Astrocyte of the hippocampus (primary cell): ENCODE measurements at regions not wholly inside any gene's neighbourhood (a gene's known extent, or its start where the extent isn't known, plus 50 kb on each side); places are given as distances from the start of the nearest gene placed in this dataset.

Source experiments
- DNase-seq: peaks from one replicate; pipeline ENCODE4 v3.0.0; 2011; ENCODE audit warnings: low read depth, low spot score

DNA sequence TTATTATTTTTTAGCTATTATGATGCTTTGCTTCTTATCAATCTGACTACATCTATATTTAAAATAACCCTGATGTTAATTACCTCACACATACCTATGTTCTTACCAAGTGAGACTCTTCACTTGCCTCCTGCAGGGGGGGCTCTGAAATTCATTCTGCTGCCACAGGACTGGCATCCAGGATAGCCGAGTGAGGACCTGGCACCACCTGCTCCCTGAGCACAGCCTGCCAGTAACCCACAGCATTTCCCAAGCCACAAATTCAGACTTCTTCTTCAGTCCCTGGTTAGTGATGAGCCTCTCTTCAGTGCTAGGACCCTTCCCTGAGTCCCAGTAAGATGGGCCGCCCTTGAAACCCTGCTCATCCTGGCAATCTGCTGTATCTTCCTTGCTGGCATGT, 296.5 kb upstream of the PLXNA2 start:
- DNase-seq: no peak

DNA sequence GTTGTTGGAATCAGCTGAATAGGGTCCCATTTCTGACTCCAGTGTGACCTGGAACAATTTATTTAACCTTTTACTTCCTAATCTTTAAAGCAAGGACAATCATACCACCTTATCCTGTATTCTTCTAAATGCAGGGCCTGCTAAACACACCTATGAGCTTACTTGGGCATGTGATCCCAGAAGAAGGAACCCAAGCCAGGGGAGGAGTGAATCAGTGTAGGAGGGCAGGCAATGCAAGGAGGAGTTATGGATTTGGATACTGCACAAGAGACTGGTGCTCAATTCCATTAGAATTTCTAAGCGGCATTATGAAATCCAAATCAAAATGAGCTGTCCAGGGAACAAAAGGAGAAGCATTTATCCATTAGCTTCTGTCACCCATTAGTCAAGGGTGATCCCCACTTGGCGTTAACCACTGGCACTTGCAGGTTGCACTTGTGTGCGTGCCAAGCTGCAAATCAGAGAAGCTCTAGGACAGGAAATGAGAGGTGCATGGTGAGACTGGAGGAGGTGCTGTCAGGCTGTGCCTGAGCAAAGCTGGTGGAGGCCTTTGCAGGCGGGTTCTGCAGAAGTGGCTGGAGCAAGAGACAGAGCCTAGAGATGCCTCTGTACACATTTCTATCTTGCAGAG, 297.2 kb upstream of the PLXNA2 start:
- no peak for DNase-seq

DNA sequence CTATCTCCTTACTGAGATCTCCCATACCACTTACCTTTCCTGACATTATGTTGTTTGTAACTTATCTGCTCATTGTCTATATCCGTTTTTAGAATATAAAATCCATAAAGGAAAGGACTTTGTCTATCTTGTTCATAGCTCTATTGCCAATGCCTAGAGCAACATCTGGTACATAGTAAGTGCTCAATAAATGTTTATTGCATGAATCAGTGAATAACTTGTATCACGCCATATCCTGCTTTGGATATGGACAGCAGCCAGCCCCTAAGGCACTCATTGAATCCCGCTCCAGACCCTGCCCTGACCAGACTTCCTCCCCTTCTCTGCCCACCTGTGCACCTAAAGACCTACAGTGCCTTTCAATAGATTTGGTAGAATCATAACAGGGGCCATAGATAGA, 298.1 kb upstream of the PLXNA2 start:
- DNase-seq: no peak

DNA sequence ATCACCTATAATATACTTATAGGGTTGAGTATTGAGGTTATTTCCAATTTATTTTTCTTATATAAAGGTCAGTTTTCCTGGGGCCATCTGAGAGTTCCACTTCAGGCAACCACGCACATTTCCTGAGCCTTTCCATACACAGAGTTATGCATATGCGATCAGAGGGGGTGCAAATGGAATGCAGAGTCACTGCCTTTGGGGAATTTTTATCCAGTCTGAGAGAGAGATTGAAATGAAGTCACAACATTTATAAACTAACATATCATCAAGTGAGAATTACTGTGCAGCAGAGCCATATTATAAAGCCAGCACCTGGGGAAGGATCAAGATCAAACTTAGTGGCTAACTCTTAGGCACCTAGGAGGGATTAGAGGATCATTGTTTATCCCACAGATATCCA, 299.9 kb upstream of the PLXNA2 start:
- no peak for DNase-seq

DNA sequence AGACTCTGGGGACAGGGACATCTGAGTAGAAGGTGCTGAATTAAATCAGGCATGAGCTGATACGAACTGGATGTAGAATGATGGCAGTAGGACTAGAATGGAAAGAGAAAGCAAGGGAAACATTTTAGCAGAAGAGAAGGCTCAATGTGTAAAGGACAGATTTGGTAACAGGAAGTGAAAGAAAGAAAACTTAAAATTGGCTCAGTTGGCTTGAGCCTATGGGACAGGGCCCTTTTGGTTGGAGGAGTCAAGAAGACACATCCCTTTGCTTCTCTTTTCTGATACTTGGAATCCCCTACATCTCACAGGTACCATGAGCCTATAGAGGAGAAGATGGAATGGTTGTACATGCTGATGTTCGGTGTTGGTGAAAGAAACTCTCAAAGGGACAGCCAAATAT, 300.6 kb upstream of the PLXNA2 start:
- DNase-seq: no peak

DNA sequence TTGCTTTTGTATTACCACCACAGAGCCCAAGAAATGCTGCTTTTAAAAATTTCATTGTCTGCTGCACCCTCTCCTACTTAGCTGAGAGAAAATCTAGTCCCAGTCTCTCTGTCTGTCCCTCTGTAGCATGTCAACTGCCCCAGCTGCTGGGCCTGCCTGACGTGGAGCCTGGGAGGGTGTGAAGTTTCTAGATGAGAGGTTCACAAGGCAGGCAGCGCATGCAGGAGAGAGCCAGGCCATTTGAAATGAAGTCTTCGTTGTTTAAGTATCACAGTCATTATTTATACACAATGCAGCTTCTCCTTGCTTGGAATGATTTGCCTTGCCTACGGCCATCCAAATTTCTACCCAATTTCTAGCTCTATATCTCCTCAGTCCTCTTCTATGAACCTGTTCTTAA, 306.8 kb upstream of the PLXNA2 start:
- no peak for DNase-seq

DNA sequence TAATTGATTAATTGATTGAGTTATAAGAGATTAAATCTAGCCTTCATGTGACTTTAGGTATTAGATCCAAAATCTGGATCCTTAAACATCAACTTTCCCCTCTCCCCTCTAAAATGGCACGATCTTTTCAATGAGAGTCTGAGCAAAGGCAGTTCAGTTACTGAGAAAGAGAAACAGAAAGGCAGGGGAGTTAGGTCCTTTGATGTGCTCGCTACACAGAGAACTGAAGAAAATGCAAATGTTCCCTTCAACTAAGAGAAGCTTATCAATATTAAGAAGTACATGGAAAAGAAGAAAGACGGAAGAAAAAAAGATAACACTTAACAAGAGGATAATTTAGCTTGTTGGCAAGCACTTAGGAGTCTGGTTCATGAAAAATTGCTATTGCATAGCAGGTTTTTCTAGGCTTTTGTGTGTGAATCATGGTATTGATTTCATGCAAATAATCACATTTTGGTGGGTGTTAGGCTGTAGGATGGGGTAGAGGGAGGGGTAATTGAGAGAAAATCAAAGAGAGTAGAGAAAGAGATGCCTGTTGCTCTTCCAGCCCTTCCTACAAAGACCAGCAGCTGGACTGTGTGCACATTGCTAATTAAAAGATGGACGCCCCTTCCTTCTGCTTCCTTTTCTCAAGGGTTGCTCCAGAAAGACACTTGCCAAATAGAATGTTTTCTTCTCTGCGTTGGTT, 307.6 kb upstream of the PLXNA2 start:
- DNase-seq: no peak

DNA sequence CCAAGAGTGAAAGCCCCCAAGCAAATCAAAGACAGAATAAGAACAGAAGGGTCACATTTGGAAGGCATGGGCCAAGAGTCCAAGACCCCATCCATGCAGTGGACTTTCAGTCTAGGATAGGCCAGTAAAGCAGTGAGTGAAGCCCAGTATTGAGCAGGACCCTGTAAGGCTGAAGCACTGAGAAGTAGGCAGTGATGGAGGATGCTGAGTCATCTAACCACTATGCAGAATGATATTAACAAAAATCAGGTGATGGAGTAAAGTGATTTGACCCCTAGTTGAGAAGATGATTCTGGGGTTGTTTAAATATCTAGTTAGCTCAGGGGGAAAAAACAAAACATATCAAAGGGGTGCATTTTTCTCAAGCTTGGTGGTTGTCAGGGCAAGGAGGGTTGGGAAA, 308.7 kb upstream of the PLXNA2 start:
- DNase-seq: no peak

DNA sequence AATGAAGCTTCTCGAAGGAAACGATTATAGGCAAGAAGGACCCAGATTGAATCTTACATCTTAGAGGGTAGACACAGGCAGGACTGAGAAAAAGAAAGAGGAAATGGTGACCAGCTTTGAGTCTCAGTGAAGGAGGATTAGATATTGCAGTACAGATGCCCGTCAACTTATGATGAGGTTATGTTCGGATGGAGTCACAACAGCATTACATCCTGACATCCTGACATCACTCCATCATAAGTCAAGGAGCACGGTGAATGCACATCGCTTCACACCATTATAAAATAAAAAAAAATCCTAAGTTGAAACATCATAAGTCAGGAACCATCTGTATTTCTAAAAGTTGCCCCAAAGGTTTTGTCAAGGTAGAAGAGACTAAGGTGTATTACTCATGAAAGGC, 312.3 kb upstream of the PLXNA2 start:
- DNase-seq: no peak

DNA sequence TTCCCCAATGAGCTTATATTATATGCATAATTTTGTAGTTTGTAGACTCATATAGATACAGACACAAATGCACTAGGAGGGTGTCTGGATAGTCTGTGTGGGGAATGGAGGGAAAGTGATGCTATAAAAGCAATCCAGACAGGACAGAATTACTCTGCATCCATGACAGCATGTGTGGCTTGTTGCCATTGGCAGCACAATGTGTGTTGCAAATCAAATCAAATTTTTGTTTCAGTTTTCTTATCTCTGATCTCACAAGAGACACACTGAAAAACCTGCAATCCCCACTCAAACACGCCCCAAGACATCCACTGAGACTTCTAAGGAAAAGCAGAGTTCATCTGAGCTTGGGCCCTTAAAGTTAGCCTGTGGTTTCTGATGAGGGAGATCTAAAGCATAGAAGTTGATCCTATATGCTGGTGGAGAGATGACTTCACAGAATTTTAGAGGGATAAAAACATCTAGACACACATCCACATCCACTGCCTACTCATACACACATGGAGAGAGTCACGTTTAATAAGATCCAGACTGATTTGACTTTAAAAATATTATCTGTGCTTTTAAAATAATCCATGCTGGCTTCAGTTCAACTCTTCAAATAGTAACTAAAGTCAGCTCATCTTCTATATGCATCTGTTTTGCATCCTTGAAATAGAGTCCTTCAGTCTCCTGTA, 313.0 kb upstream of the PLXNA2 start:
- DNase-seq: no peak

DNA sequence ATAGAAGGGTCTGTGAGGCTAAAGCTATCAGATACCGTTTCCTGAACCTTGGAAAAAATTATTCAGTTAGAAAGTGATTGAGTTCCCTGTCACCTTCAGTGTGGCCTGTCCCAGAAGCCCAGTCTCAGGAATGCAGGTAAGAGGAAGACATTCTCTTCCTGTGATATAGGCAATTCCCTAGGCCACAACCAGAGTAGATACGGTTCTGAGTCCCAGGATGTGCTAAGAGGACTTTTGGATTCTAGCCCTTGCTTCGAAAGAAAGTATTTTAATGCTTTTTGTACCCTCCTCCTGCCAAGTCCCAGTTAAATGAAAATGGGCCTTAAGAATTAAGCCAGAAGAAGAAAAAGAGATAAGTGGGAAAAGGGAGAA, 313.5 kb upstream of the PLXNA2 start:
- no peak for DNase-seq

DNA sequence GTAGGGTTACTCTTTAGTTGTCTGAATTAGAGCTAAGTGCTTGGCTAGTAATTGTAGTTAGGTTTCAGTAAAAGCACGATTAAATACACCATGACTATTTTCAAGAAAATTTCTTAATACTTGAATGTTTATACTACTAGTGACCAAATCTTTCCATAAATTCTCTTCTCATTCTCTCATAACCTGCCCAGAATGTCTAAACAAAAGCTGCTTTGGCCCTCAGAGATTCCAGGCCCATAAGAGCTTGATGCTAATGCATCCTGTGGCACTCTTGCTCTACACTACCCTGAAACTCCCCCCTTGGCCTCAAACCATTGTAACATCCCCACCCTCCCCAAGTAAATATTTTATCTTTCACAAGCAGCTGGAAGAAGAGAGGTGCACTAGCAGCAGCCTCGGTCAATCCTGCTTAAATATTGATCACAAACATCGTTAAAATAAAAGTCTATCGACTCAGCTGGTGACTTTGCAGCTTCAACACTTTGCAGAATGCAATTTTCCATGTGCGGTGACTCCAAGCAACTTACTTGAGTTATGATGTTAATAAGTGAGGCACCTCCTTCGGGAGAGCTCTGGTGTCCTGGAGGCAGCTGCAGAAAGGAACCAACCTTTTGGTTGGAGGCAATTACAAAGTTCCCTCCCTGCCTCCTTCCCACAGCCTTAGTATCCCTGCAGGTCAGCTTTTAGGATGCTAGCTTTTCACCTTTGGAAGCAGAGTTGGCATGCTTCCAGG, 315.6 kb upstream of the PLXNA2 start:
- no peak for DNase-seq

DNA sequence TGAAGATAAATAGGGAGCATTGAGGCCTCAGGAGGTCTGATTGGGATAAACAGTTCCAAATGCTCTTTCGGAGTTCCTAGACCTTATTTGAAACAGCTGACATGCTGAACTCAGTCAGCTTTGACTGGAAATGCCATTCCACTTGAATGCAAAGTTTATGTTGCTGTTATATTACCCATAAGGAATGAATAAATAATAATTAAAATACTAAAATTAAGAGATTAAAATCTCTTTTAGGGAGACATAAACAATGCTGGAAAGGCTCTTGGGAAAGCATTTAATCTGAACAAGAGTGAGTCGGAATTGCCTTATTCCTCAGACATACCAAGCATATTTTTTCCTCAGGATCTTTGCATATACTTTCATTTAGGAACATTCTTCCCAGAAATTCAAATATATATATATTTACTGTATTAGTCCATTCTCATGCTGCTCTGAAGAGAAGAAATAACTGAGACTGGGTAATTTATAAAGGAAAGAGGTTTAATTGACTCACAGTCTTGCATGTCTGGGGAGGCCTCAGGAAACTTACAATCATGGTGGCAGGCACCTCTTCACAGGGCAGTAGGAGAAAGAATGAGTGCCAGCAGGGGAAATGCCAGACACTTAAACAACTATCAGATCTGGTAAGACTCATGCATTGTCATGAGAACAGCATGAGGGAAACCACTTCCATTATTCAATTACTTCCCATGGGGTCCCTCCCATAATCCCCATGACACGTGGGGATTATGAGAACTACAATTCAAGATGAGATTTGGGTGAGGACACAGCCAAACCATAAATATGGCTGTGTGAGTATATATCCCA, 318.2 kb upstream of the PLXNA2 start:
- DNase-seq: no peak

DNA sequence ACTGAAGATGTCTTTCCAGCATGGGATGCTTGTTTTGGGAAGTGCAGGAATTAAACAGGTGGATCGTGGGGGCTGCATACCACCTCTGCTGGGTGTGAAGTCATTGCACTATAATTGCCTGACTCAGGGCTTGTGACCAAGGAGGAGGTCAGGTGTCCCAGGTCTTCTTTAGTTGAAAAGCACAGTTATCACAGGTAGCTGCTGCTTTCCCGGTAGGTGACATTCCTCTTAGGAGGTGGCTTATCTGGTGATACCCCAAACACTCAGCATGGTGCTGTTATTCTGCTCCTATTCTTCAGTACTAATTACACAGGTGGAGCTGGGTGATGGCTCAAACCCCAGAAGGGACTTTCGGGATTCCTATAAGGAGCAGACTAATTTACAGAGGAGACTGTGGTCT, 320.3 kb upstream of the PLXNA2 start:
- no peak for DNase-seq

DNA sequence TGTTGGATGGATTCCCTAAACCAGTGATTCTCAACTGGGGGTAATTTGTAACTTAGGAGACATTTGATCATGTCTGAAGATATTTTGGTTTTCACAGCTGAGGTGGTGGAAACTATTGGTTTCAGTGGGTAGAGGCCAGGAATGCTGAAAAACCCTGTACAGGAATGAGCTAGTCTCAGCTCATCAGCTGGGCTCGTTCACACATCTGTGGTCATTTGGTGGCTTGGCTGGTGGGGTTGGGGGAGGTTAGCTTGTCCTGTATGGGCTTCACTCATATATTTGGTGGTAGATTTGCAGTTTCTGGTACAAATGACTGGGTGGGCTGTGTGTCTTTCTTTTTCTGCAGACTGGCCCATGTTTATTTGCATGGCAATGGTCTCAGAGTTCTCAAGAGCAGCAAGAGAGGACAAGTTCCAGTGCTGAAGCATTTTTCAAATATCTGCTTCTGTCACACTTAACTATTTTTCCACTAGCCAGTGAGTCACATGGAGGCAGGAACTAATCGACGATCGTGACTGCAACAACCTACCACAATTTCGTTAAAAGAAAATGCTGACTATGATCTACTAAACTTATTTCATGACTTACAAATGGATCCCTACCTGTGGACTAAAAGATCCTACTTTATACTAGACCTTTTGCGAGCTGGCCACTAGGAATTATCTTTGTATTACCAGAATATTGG, 321.7 kb upstream of the PLXNA2 start:
- peak; percentile 45 for DNase-seq

DNA sequence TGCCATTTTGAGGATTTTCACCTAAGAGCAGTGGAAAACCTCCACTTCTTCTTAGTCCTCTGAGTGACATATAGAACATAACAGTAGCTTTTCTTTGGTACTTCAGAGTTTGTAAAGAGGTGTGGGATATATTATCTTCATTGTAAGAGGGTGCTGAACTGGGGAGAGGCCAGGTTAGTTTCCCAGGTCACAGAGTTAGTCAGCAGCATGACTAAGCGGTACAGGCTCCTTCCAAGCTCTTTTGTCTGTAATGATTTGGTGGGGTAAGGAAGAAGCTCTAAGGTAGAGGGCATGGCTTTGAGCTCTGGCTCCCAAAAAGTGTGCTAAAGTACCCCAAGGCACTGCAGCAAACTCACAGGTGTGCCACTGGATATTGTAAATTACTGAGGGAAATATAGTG, 325.0 kb upstream of the PLXNA2 start:
- DNase-seq: no peak

DNA sequence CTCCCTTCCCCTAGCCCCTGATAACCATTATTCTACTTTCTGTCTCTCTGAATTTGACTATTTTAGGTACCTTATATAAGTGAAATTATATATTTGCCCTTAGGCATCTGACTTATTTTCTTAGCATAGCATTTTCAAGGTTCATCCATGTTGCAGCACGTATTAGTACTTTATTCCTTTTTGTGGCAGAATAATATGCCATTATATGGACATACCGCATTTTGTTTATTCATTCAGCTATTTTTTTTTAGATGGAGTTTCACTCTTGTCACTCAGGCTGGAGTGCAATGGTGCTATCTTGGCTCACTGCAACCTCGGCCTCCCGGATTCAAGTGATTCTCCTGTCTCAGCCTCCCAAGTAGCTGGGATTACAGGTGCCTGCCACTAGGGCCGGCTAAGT, 326.2 kb upstream of the PLXNA2 start:
- no peak for DNase-seq

DNA sequence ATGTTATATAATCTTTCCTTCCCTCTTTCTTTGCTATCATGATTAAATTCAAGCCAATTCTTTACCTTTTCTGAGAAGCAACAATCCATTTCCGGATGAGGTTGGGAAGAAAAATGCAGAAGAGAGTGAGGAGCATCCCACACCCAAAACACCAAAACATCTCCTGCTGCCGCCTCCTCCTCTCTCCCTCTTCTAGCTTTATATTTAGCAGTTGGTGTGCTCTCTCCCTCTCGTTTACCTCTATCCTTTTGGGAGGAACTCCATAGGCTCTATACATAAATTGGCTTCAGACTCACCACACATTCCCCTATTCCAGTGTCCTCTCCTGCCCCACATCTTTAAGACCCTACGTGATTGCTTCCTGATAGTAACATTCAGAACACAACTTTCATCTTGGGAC, 332.2 kb upstream of the PLXNA2 start:
- DNase-seq: no peak

DNA sequence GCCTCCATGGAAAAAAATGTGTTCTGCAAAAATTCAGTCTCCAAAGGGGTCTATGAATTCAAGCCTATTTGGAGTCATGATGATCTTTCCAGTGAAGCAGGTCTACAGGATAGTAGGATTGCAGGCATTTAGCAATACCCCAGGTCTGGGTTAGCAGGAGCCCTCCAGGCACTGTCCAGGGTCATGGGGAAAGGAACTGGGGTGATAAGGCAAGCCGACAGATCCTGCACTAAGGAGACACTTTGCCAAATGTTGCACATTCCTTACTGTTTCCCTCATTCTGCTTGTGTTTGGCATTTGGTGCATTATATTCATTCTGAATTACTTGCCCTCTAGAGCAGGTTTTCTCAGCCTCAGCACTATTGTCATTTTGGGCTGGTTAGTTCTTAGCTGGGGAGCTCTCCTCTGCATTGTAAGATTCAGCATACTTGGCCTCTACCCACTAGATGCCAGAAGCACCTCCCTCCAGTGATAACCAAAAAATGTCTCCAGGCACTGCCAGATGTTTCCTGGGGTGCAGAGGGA, 333.3 kb upstream of the PLXNA2 start:
- DNase-seq: peak; percentile 41

DNA sequence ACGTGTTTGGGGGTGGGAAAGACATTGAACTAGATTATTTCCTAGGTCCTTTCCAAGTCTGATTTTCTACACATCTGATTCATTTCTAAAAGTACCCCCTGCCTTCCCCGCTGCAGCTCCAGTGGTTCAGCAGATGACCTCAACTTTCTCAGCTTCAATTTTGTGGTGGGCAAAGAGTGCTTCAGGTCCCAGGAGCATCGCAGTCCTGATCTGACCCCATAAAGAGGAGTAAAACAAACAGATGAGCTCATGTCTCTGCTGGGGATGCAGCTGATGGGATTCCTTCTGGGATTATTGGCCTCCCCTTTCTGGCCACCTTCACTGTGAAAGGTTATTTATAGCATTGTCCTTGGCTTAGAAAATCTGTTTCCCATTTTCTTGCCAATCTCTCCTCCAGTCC, 337.0 kb upstream of the PLXNA2 start:
- no peak for DNase-seq

DNA sequence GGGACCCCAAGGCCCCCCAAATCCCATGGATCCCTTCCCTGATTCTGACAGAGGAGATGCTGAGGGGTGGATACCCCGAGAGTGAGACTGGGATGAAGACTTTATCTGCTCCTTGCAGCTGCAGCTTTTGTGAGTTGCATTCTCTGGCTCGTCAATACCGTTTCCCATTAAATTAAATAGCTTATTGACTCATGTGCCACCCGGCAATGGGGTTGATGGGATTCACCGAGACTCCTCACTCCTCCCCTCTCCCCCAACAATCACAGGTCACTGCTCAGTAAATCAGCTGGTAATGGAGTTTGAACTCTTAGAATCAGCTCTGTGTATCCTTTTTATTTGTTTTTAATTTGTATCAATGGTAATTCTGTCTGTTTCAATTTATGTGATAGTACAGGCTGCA, 337.5 kb upstream of the PLXNA2 start:
- no peak for DNase-seq
